HFF-Myc (cell line): ENCODE measurements at regions not wholly inside any gene's neighbourhood (a gene's known extent, or its start where the extent isn't known, plus 50 kb on each side); places are given as distances from the start of the nearest gene placed in this dataset.
"Not testable (repeated sequence)": the region's sequence is repeated elsewhere in the genome, so short reads cannot be mapped to it uniquely, and the experiment has no call there.

ENCODE experiments used
- DNase-seq: peaks from one replicate; pipeline ENCODE4 v3.0.0-alpha.2; 2011; ENCODE audit warnings: low read depth; ENCODE audit errors: extremely low read depth
- H3K4me3 ChIP-seq: replicated peaks from 2 replicates; pipeline ENCODE4 v1.5.1; 2011; ENCODE audit warnings: low read depth, mild to moderate bottlenecking, control low read depth, low read length
- CTCF ChIP-seq: IDR thresholded peaks from 2 replicates; pipeline ENCODE4 v1.5.1; 2012; ENCODE audit warnings: mild to moderate bottlenecking, low read depth, low read length, control low read depth; ENCODE audit errors: missing control alignments

GRCh38 chr5:100026606-100027005 is 508.6 kb upstream of the FAM174A start:
- no peak for TF ChIP-seq CTCF
- H3K4me3 ChIP-seq, result no peak overlapping the region
- no peak for DNase-seq

- no peak overlapping the region for H3K4me3 ChIP-seq
- TF ChIP-seq CTCF, result no peak
- DNase-seq, result no peak
Measured at GRCh38 chr5:100023536-100023935, 511.6 kb upstream of the FAM174A start.

GRCh38 chr5:100017520-100018262 is 517.5 kb upstream of the FAM174A start:
- TF ChIP-seq CTCF, result no peak
- no peak overlapping the region for H3K4me3 ChIP-seq
- DNase-seq, result no peak

- H3K4me3 ChIP-seq, DNase-seq: not testable (repeated sequence)
Measured at GRCh38 chr5:100013305-100013704, 521.9 kb upstream of the FAM174A start.

- not testable (repeated sequence) for DNase-seq, H3K4me3 ChIP-seq
Measured at GRCh38 chr5:100011160-100011559, 524.0 kb upstream of the FAM174A start.

GRCh38 chr5:100004969-100005368 is 530.2 kb upstream of the FAM174A start:
- DNase-seq, result no peak
- TF ChIP-seq CTCF, result no peak
- H3K4me3 ChIP-seq, result no peak overlapping the region

GRCh38 chr5:99998319-99998718 is 536.9 kb upstream of the FAM174A start:
- no peak for DNase-seq
- no peak for TF ChIP-seq CTCF
- H3K4me3 ChIP-seq, result no peak overlapping the region

- H3K4me3 ChIP-seq, result no peak overlapping the region
- TF ChIP-seq CTCF, result no peak
- no peak for DNase-seq
Measured at GRCh38 chr5:99995407-99995806, 539.8 kb upstream of the FAM174A start.
